HCT116 (cell line): ENCODE measurements at regions not wholly inside any gene's neighbourhood (a gene's known extent, or its start where the extent isn't known, plus 50 kb on each side); places are given as distances from the start of the nearest gene placed in this dataset.

Source experiments
- ATAC-seq: fragments of 200-7000 bp; cut with Tn5 transposase; 2 replicates; pipeline ENCODE4 v1.9.1; 2020; ENCODE audit warnings: mild to moderate bottlenecking, moderate library complexity
- BruUV-seq: library from RNA; stranded (reverse); fragments of 400-500 nt; replicated peaks from 2 replicates; lab custom pipeline; 2021; lab: Mats Ljungman, UMichigan
- CTCF ChIA-PET: fragments of 300-600 bp; sonication (Branson Sonifier 250); formaldehyde crosslinking; loops from one replicate; lab custom pipeline; 2021; ENCODE audit warnings: antibody characterized with exemption; lab: Charles Lee
- POLR2A ChIA-PET: fragments of 300-600, 350-600 bp; sonication (Branson Sonifier 250); formaldehyde crosslinking; loops from one replicate; lab custom pipeline; 2021; ENCODE audit warnings: antibody characterized with exemption; lab: Charles Lee
- RAD21 ChIA-PET, 2 experiments: fragments of 300-600 bp; sonication (Branson Sonifier 250); formaldehyde crosslinking; loops; one replicate each; lab custom pipeline; 2023; ENCODE audit warnings: low total read pairs in 2 of 2; ENCODE audit not compliant: uncharacterized antibody in 2 of 2, unreplicated experiment in 2 of 2, low non-redundant PET in 1 of 2; lab: Charles Lee
- DNase-seq: peaks from one replicate; pipeline ENCODE4 v3.0.0-alpha.2; 2010; ENCODE audit warnings: low read depth, low spot score
- H2AFZ ChIP-seq: fragments of 200-600 bp; shearing (Covaris generic), sonication (generic); 2 replicates; pipeline ENCODE4 v1.6.1; 2017; ENCODE audit warnings: low read depth, mixed run types, mixed read lengths, antibody characterized with exemption, low read length; ENCODE audit not compliant: poor library complexity, severe bottlenecking
- H3K27ac ChIP-seq: 2 replicates; pipeline ENCODE4 v1.5.1; 2012; ENCODE audit warnings: low read depth, low read length
- H3K27me3 ChIP-seq: fragments of 200-600 bp; sonication (generic); 2 replicates; pipeline ENCODE4 v1.6.1; 2016; ENCODE audit warnings: mixed run types, low read length, mixed read lengths; ENCODE audit not compliant: insufficient read depth
- H3K36me3 ChIP-seq, 2 experiments: fragments of 200-500 bp in 1 of 2; fragments of 200-600 bp in 1 of 2; sonication (Bioruptor generic) in 1 of 2; sonication (generic) in 1 of 2; 2 replicates each; pipeline versions ENCODE4 v1.5.1 to v1.6.1; 2014 to 2016; ENCODE audit warnings: low read length in 2 of 2, inconsistent platforms in 1 of 2, mixed read lengths in 1 of 2, mixed run types in 1 of 2; ENCODE audit not compliant: insufficient read depth in 2 of 2, control insufficient read depth in 1 of 2
- H3K4me1 ChIP-seq, 2 experiments: fragments of 200-600 bp in 1 of 2; sonication (generic) in 1 of 2; 2 replicates each; pipeline versions ENCODE4 v1.5.1 to v1.6.1; 2012 to 2017; ENCODE audit warnings: low read length in 2 of 2, inconsistent platforms in 1 of 2, mild to moderate bottlenecking in 1 of 2, mixed read lengths in 1 of 2, mixed run types in 1 of 2, moderate library complexity in 1 of 2; ENCODE audit not compliant: insufficient read depth in 2 of 2, control insufficient read depth in 1 of 2
- H3K4me2 ChIP-seq: fragments of 200-600 bp; sonication (generic); 2 replicates; pipeline ENCODE4 v1.6.1; 2017; ENCODE audit warnings: mixed run types, low read length, mixed read lengths
- H3K4me3 ChIP-seq, 2 experiments: fragments of 200-600 bp in 1 of 2; sonication (generic) in 1 of 2; replicated peaks in 1 of 2; 2 replicates each; pipeline ENCODE4 v1.5.1; 2011 to 2016; ENCODE audit warnings: low read length in 2 of 2, control low read depth in 1 of 2, low read depth in 1 of 2, mild to moderate bottlenecking in 1 of 2, mixed read lengths in 1 of 2, mixed run types in 1 of 2
- H3K79me2 ChIP-seq: fragments of 200-600 bp; sonication (generic); 2 replicates; pipeline ENCODE4 v1.6.1; 2017; ENCODE audit warnings: mild to moderate bottlenecking, mixed run types, low read length, moderate library complexity, mixed read lengths; ENCODE audit not compliant: insufficient read depth
- H3K9ac ChIP-seq: fragments of 200-600 bp; sonication (generic); 2 replicates; pipeline ENCODE4 v1.6.1; 2016; ENCODE audit warnings: low read length, mixed read lengths
- H3K9me2 ChIP-seq: fragments of 200-600 bp; sonication (generic), shearing (Covaris generic); 2 replicates; pipeline ENCODE4 v1.6.1; 2017; ENCODE audit warnings: mixed run types, mild to moderate bottlenecking, moderate library complexity; ENCODE audit not compliant: insufficient read depth
- H3K9me3 ChIP-seq, 2 experiments: fragments of 200-500 bp in 1 of 2; fragments of 200-600 bp in 1 of 2; sonication (Bioruptor generic) in 1 of 2; sonication (generic) in 1 of 2; 2 replicates each; pipeline ENCODE4 v1.6.1; 2014 to 2017; ENCODE audit warnings: low read length in 2 of 2, mixed read lengths in 2 of 2, inconsistent platforms in 1 of 2, low read depth in 1 of 2, mild to moderate bottlenecking in 1 of 2, mixed run types in 1 of 2, moderate library complexity in 1 of 2; ENCODE audit not compliant: control insufficient read depth in 1 of 2, insufficient read depth in 1 of 2
- H4K20me1 ChIP-seq: fragments of 200-600 bp; sonication (generic), shearing (Covaris generic); 2 replicates; pipeline ENCODE4 v1.6.1; 2017; ENCODE audit warnings: mixed run types, mild to moderate bottlenecking, moderate library complexity; ENCODE audit not compliant: insufficient read depth
- CTCF ChIP-seq, 3 experiments: fragments of 200-600 bp in 1 of 3; sonication (generic) in 1 of 3; IDR thresholded peaks in 2 of 3; conservative IDR thresholded peaks in 1 of 3; 2 replicates each; pipeline ENCODE4 v1.5.1; 2012 to 2017; ENCODE audit warnings: low read depth in 2 of 3, low read length in 2 of 3, antibody characterized with exemption in 1 of 3, borderline replicate concordance in 1 of 3, control low read depth in 1 of 3, mild to moderate bottlenecking in 1 of 3, mixed read lengths in 1 of 3, mixed run types in 1 of 3, moderate library complexity in 1 of 3; ENCODE audit not compliant: insufficient read depth in 1 of 3
- EGR1 ChIP-seq: IDR thresholded peaks from 2 replicates; pipeline ENCODE4 v1.6.1; 2012; ENCODE audit warnings: low read depth
- FOSL1 ChIP-seq: IDR thresholded peaks from 2 replicates; pipeline ENCODE4 v1.6.1; 2012; ENCODE audit warnings: low read depth
- JUND ChIP-seq: IDR thresholded peaks from 2 replicates; pipeline ENCODE4 v1.6.1; 2012
- MAX ChIP-seq: IDR thresholded peaks from 2 replicates; pipeline ENCODE4 v1.6.1; 2012
- RAD21 ChIP-seq: IDR thresholded peaks from 2 replicates; pipeline ENCODE4 v1.6.1; 2012; ENCODE audit warnings: low read depth, mild to moderate bottlenecking
- SIN3A ChIP-seq: IDR thresholded peaks from 2 replicates; pipeline ENCODE4 v1.6.1; 2012; ENCODE audit warnings: low read depth
- SP1 ChIP-seq: IDR thresholded peaks from 2 replicates; pipeline ENCODE4 v1.6.1; 2012; ENCODE audit warnings: low read depth
- intact Hi-C: fragments of 100-400 bp; cut with micrococcal nuclease; formaldehyde crosslinking; loops from 2 replicates; pipeline ENCODE4 v1.10.0; 2022

GRCh38 chr7:156156734-156157408 is 344.6 kb upstream of the SHH start:
- peak overlapping the region; percentile 15; the same call in 1 of the 2 replicates for H3K4me2 ChIP-seq
- peaks cover 6 to 16% of the 10 kb centered on the region in 2 experiments; a peak in 3 of 4 replicates for H3K4me1 ChIP-seq
- H3K9me2 ChIP-seq = no peaks in the 10 kb centered on the region
- TF ChIP-seq SP1 = no peak
- no peak for TF ChIP-seq EGR1
- TF ChIP-seq RAD21 = peak; percentile 80
- TF ChIP-seq JUND = no peak
- peak; percentile 39 to 67 (median 57); a peak in 5 of 6 replicates for TF ChIP-seq CTCF (IDR thresholded peaks at IDR 0.05 in 2 of 3, conservative IDR thresholded peaks at IDR 0.05 in 1 of 3; ENCODE audit: borderline replicate concordance in 1 of 3, insufficient read depth in 1 of 3, low read depth in 2 of 3, low read length in 2 of 3)
- no peak for TF ChIP-seq MAX
- no peak for TF ChIP-seq SIN3A
- no peak for TF ChIP-seq FOSL1
- intact Hi-C loops = loop anchor here (1.0 to 5.0 kb wide), 3 partner anchors 195 to 342 kb away; no protein-coding TSS in a partner anchor
- H3K9ac ChIP-seq = no peak overlapping the region
- ATAC-seq (peak; percentile 83), DNase-seq (peak; percentile 54)
- H2AFZ ChIP-seq = no peak overlapping the region
- RAD21 ChIA-PET = no interaction called here
- POLR2A ChIA-PET = interaction anchor here (1.3 to 1.9 kb wide), 2 partner anchors 11 to 195 kb away, joined by 4 to 7 read pairs; no protein-coding TSS in a partner anchor
- H3K36me3 ChIP-seq = no peaks in the 10 kb centered on the region
- H3K4me3 ChIP-seq = no peak overlapping the region
- BruUV-seq = no TSS peak
- no peaks in the 10 kb centered on the region for H4K20me1 ChIP-seq
- no peak overlapping the region; the same call in 1 of the 2 replicates for H3K27ac ChIP-seq
- CTCF ChIA-PET = interaction anchor here (0.6 to 1.3 kb wide), 4 partner anchors 10 to 344 kb away, joined by 3 to 11 read pairs (median 6); partner anchors contain the start of gene SHH
- H3K9me3 ChIP-seq = no peaks in the 10 kb centered on the region
- H3K79me2 ChIP-seq = no peaks in the 10 kb centered on the region
- H3K27me3 ChIP-seq = no peaks in the 10 kb centered on the region
